Liver (tissue), 8 donors: ENCODE measurements at regions not wholly inside any gene's neighbourhood (a gene's known extent, or its start where the extent isn't known, plus 50 kb on each side); places are given as distances from the start of the nearest gene placed in this dataset.

Source experiments
- DNase-seq: peaks from one replicate; pipeline ENCODE4 v3.0.0-alpha.2; 2017; ENCODE audit warnings: low spot score
- H3K27ac ChIP-seq, 2 donors: one replicate each; pipeline ENCODE4 v1.7.0; 2013; ENCODE audit warnings: inconsistent platforms in 2 of 2, low read length in 2 of 2, control low read depth in 1 of 2, low read depth in 1 of 2, mild to moderate bottlenecking in 1 of 2
- H3K27me3 ChIP-seq, 4 donors: one replicate each; pipeline versions ENCODE4 v1.6.1 to v1.7.0; 2013; ENCODE audit warnings: low read length in 3 of 4, inconsistent platforms in 1 of 4, mild to moderate bottlenecking in 1 of 4, moderate library complexity in 1 of 4; ENCODE audit not compliant: control insufficient read depth in 4 of 4, insufficient read depth in 4 of 4
- H3K36me3 ChIP-seq, 4 donors: one replicate each; pipeline versions ENCODE4 v1.6.1 to v1.7.0; 2013; ENCODE audit warnings: low read length in 3 of 4, mild to moderate bottlenecking in 3 of 4, low read depth in 1 of 4, moderate library complexity in 1 of 4; ENCODE audit not compliant: control insufficient read depth in 4 of 4, insufficient read depth in 3 of 4
- H3K4me1 ChIP-seq, 4 donors: one replicate each; pipeline versions ENCODE4 v1.6.1 to v1.7.0; 2013; ENCODE audit warnings: low read length in 3 of 4, mild to moderate bottlenecking in 3 of 4, moderate library complexity in 1 of 4; ENCODE audit not compliant: control insufficient read depth in 4 of 4, insufficient read depth in 4 of 4
- H3K4me3 ChIP-seq, 3 donors: one replicate each; pipeline versions ENCODE4 v1.6.1 to v1.7.0; 2013; ENCODE audit warnings: low read length in 3 of 3, control low read depth in 1 of 3, low read depth in 1 of 3, mild to moderate bottlenecking in 1 of 3
- H3K9ac ChIP-seq, 2 donors: one replicate each; pipeline ENCODE4 v1.7.0; 2013; ENCODE audit warnings: low read length in 2 of 2, mild to moderate bottlenecking in 2 of 2, moderate library complexity in 2 of 2, control low read depth in 1 of 2, low read depth in 1 of 2
- H3K9me3 ChIP-seq, 4 donors: one replicate each; pipeline versions ENCODE4 v1.6.1 to v1.7.0; 2013; ENCODE audit warnings: low read length in 3 of 4; ENCODE audit not compliant: control insufficient read depth in 4 of 4
- ATF3 ChIP-seq: IDR thresholded peaks from 2 replicates; pipeline ENCODE4 v1.6.1; 2016; ENCODE audit warnings: antibody characterized with exemption
- CTCF ChIP-seq: fragments of 150-350 bp; IDR thresholded peaks from 2 replicates; pipeline ENCODE4 v1.5.1; 2017; ENCODE audit warnings: improper control_type of control experiment, low read depth, low read length; ENCODE audit not compliant: missing input control
- EGR1 ChIP-seq, 2 donors: IDR thresholded peaks; 2 replicates each; pipeline ENCODE4 v1.6.1; 2016 to 2018; ENCODE audit warnings: antibody characterized with exemption in 2 of 2, low read depth in 2 of 2
- FOXA1 ChIP-seq: IDR thresholded peaks from 2 replicates; pipeline ENCODE4 v1.6.1; 2016; ENCODE audit warnings: antibody characterized with exemption
- FOXA2 ChIP-seq: IDR thresholded peaks from 2 replicates; pipeline ENCODE4 v1.6.1; 2016; ENCODE audit warnings: antibody characterized with exemption
- GABPA ChIP-seq, 2 donors: IDR thresholded peaks in 1 of 2; conservative IDR thresholded peaks in 1 of 2; 2 replicates each; pipeline ENCODE4 v1.6.1; 2016; ENCODE audit warnings: antibody characterized with exemption in 2 of 2, mild to moderate bottlenecking in 1 of 2, moderate library complexity in 1 of 2
- HNF4A ChIP-seq, 2 donors: conservative IDR thresholded peaks; 2 replicates each; pipeline ENCODE4 v1.6.1; 2016; ENCODE audit warnings: antibody characterized with exemption in 2 of 2, mild to moderate bottlenecking in 2 of 2
- HNF4G ChIP-seq: IDR thresholded peaks from 2 replicates; pipeline ENCODE4 v1.6.1; 2016; ENCODE audit warnings: antibody characterized with exemption
- JUND ChIP-seq, 2 donors: IDR thresholded peaks; 2 replicates each; pipeline ENCODE4 v1.6.1; 2016; ENCODE audit warnings: antibody characterized with exemption in 2 of 2
- MAX ChIP-seq: IDR thresholded peaks from 2 replicates; pipeline ENCODE4 v1.6.1; 2016; ENCODE audit warnings: antibody characterized with exemption
- NR2F2 ChIP-seq: IDR thresholded peaks from 2 replicates; pipeline ENCODE4 v1.6.1; 2016; ENCODE audit warnings: antibody characterized with exemption
- RAD21 ChIP-seq, 2 donors: IDR thresholded peaks; 2 replicates each; pipeline ENCODE4 v1.6.1; 2016; ENCODE audit warnings: antibody characterized with exemption in 2 of 2, mild to moderate bottlenecking in 2 of 2
- REST ChIP-seq: IDR thresholded peaks from 2 replicates; pipeline ENCODE4 v1.6.1; 2016; ENCODE audit warnings: antibody characterized with exemption, mild to moderate bottlenecking
- RXRA ChIP-seq, 2 donors: IDR thresholded peaks; 2 replicates each; pipeline ENCODE4 v1.6.1; 2017 to 2018; ENCODE audit warnings: antibody characterized with exemption in 2 of 2, mild to moderate bottlenecking in 1 of 2
- SP1 ChIP-seq: IDR thresholded peaks from 2 replicates; pipeline ENCODE4 v1.6.1; 2018; ENCODE audit warnings: antibody characterized with exemption, mild to moderate bottlenecking
- TAF1 ChIP-seq: conservative IDR thresholded peaks from 2 replicates; pipeline ENCODE4 v1.6.1; 2016; ENCODE audit warnings: antibody characterized with exemption, mild to moderate bottlenecking
- YY1 ChIP-seq: IDR thresholded peaks from 2 replicates; pipeline ENCODE4 v1.6.1; 2016; ENCODE audit warnings: antibody characterized with exemption, mild to moderate bottlenecking
- ZBTB33 ChIP-seq: IDR thresholded peaks from 2 replicates; pipeline ENCODE4 v1.6.1; 2016; ENCODE audit warnings: antibody characterized with exemption
- WGBS: extraction: QIAGEN DNeasy Blood & Tissue Kit; methylation state at CpG from one replicate; pipeline ENCODE4 v1.1.7; 2013; 5-methylcytosine and 5-hydroxymethylcytosine counted together
- donor health status: healthy.
- donor health status: healthy.
- donor health status: healthy.
- donor health status: healthy.
- donor health status: healthy.

GRCh38 chr18:45439851-45440645 is 175.2 kb upstream of the SLC14A2 start:
- WGBS, result 78% methylated on average over 2 of the region's 2 CpGs
- no peaks in the 10 kb centered on the region for H3K36me3 ChIP-seq
- H3K9ac ChIP-seq, result no peak overlapping the region
- TF ChIP-seq RAD21 (IDR thresholded peaks at IDR 0.05) (no peak), NR2F2 (no peak), YY1 (no peak), CTCF (no peak), RXRA (IDR thresholded peaks at IDR 0.05) (no peak), TAF1 (no peak), EGR1 (IDR thresholded peaks at IDR 0.05; ENCODE audit: low read depth in 2 of 2) (no peak), ATF3 (no peak), MAX (no peak), SP1 (no peak), HNF4G (no peak), FOXA2 (no peak), JUND (IDR thresholded peaks at IDR 0.05) (no peak), REST (no peak), FOXA1 (no peak), HNF4A (conservative IDR thresholded peaks at IDR 0.05) (no peak), GABPA (IDR thresholded peaks at IDR 0.05 in 1 of 2, conservative IDR thresholded peaks at IDR 0.05 in 1 of 2) (no peak), ZBTB33 (no peak)
- H3K4me3 ChIP-seq, result no peak overlapping the region
- no peak overlapping the region for H3K27ac ChIP-seq
- H3K27me3 ChIP-seq, result no peaks in the 10 kb centered on the region
- no peaks in the 10 kb centered on the region for H3K9me3 ChIP-seq
- no peaks in the 10 kb centered on the region for H3K4me1 ChIP-seq
- no peak for DNase-seq
